ENCODE measurements at regions not wholly inside any gene's neighbourhood (a gene's known extent, or its start where the extent isn't known, plus 50 kb on each side); places are given as distances from the start of the nearest gene placed in this dataset.

- no peak overlapping the region for H2BK5ac ChIP-seq (ENCODE audit: low read depth, low read length)
- H3K4me1 ChIP-seq (replicated peaks in 1 of 4; ENCODE audit: control insufficient read depth in 3 of 4, insufficient read depth in 4 of 4, low read length in 3 of 4) = no peaks in the 10 kb centered on the region
- H3K4me2 ChIP-seq (ENCODE audit: insufficient read depth in 1 of 2, low read depth in 2 of 2, low read length in 2 of 2) = no peak overlapping the region
- no peak overlapping the region for H2BK15ac ChIP-seq (ENCODE audit: low read length)
- no peak overlapping the region for H3K27ac ChIP-seq (ENCODE audit: low read depth, low read length)
- H3K4ac ChIP-seq (replicated peaks; ENCODE audit: insufficient read length, low read depth, low read length) = no peak overlapping the region
- H2BK120ac ChIP-seq (replicated peaks; ENCODE audit: low read depth, low read length) = no peak overlapping the region
- FAIRE-seq (no peak), DNase-seq (ENCODE audit: low read depth in 1 of 2, low spot score in 2 of 2) (no peak)
- H3K14ac ChIP-seq (ENCODE audit: insufficient read length) = no peak overlapping the region
- no peaks in the 10 kb centered on the region for H3K27me3 ChIP-seq (replicated peaks in 1 of 4; ENCODE audit: control insufficient read depth in 3 of 4, extremely low read depth in 1 of 4, insufficient read depth in 3 of 4, low read length in 3 of 4)
- no peak overlapping the region for H3K18ac ChIP-seq (ENCODE audit: extremely low read depth, low read length)
- peak overlapping the region; percentile 71; the same call in 1 of the 2 replicates for H2AFZ ChIP-seq (ENCODE audit: low read length)
- H4K5ac ChIP-seq (ENCODE audit: insufficient read length, low read depth, low read length) = no peak overlapping the region
- H3K23me2 ChIP-seq (ENCODE audit: low read depth, low read length) = no peaks in the 10 kb centered on the region
- H3K23ac ChIP-seq (ENCODE audit: insufficient read length) = no peak overlapping the region
- no peaks in the 10 kb centered on the region for H3K9me3 ChIP-seq (ENCODE audit: insufficient read depth in 2 of 2, low read depth in 1 of 2, low read length in 1 of 2)
- peak overlapping the region in 1 of 4 experiments; percentile 34; a peak in 1 of 7 replicates for H3K9ac ChIP-seq (replicated peaks in 1 of 4; ENCODE audit: extremely low read depth in 1 of 4, low read depth in 3 of 4, low read length in 3 of 4)
- no peaks in the 10 kb centered on the region for H3K36me3 ChIP-seq (ENCODE audit: control insufficient read depth in 2 of 4, insufficient read depth in 4 of 4, low read length in 3 of 4)
- TF ChIP-seq TEAD4 (IDR thresholded peaks at IDR 0.05; ENCODE audit: low read depth, low read length) = 0 out of 2 replicates have a peak, but pooled peaks have one; percentile 36
- TF ChIP-seq SIN3A (conservative IDR thresholded peaks at IDR 0.05 in 1 of 2, IDR thresholded peaks at IDR 0.05 in 1 of 2; ENCODE audit: low read depth in 1 of 2, low read length in 2 of 2) = no peak
- H4K20me1 ChIP-seq (replicated peaks in 1 of 2; ENCODE audit: control insufficient read depth in 1 of 2, insufficient read depth in 2 of 2, low read length in 2 of 2) = no peaks in the 10 kb centered on the region
- no peaks in the 10 kb centered on the region for H3K79me1 ChIP-seq (ENCODE audit: low read depth, low read length)
- no peak overlapping the region for H2AK5ac ChIP-seq (ENCODE audit: low read depth, low read length)
- H2BK20ac ChIP-seq (ENCODE audit: low read length) = no peak overlapping the region
- no peak overlapping the region for H2BK12ac ChIP-seq (ENCODE audit: low read depth, low read length)
- H3K56ac ChIP-seq (replicated peaks; ENCODE audit: insufficient read length, low read depth, low read length) = no peak overlapping the region
- whole genome bisulfite sequencing, 2 experiments (ENCODE audit: extremely low coverage in 1 of 2, insufficient coverage in 1 of 2, insufficient read length in 1 of 2, insufficient replicate concordance in 2 of 2, low coverage in 1 of 2, low lambda C conversion rate in 2 of 2, missing lambda C conversion rate in 1 of 2) = 92% methylated on average over 3 of the region's 3 CpGs; no CpG with 5 or more reads in 1 of the 2 experiments
- POLR2A ChIA-PET (ENCODE audit: partially characterized antibody) = no interaction called here
- H3K79me2 ChIP-seq (ENCODE audit: control insufficient read depth in 1 of 2, insufficient read depth in 2 of 2, low read length in 2 of 2) = no peaks in the 10 kb centered on the region
- H3K4me3 ChIP-seq (ENCODE audit: extremely low read depth in 1 of 4, insufficient read depth in 2 of 4, low read depth in 3 of 4, low read length in 4 of 4) = no peak overlapping the region
- no peak overlapping the region for H4K8ac ChIP-seq (ENCODE audit: extremely low read depth, insufficient read depth, low read length)
- H4K91ac ChIP-seq (replicated peaks; ENCODE audit: insufficient read length, low read length) = no peak overlapping the region
- CTCF ChIA-PET (ENCODE audit: partially characterized antibody) = interaction anchor here (0.8 to 1.2 kb wide), 2 partner anchors 12 to 62 kb away, joined by 3 read pairs; no protein-coding TSS in a partner anchor
These were observed 1979.1 kb upstream of the CDH9 start for GRCh38 chr5:29017501-29017900.

All from H1 (cell line).